ENCODE measurements at regions not wholly inside any gene's neighbourhood (a gene's known extent, or its start where the extent isn't known, plus 50 kb on each side); places are given as distances from the start of the nearest gene placed in this dataset.

DNA sequence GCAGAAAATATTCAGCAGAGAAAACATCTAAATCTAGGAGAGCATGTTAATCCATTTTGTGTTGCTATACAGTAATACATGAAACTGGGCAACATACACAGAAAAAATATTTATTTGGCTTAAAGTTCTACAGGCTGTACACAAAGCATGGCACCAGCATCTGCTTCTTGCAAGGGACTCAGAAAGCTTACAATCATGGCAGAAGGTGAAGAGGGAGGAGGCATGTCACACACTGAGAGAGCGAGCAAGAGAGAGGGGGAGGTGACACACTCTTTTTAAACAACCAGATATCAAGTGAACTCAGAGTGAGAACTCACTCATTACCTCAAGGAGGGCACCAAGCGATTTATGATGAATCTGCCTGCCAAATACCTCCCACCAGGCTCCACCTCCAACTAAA lies 94.2 kb upstream of the CNOT2 start:
- no peak for TF ChIP-seq CTCF (IDR thresholded peaks at IDR 0.05)
- TF ChIP-seq POLR2A (IDR thresholded peaks at IDR 0.05), result no peak
